HG03045 (cell line): ENCODE measurements at regions not wholly inside any gene's neighbourhood (a gene's known extent, or its start where the extent isn't known, plus 50 kb on each side); places are given as distances from the start of the nearest gene placed in this dataset.

Experiments used
- ATAC-seq: cut with Tn5 transposase; IDR thresholded peaks from one replicate; pipeline ENCODE4 v1.9.1; 2021; ENCODE audit warnings: mild to moderate bottlenecking, moderate library complexity; ENCODE audit not compliant: unreplicated experiment

GRCh38 chr6:102562713-102563112 lies 1169.2 kb downstream of the GRIK2 start:
- ATAC-seq, result no peak

GRCh38 chr6:102553214-102553613 lies 1159.7 kb downstream of the GRIK2 start:
- no peak for ATAC-seq

GRCh38 chr6:102549221-102549874 lies 1155.8 kb downstream of the GRIK2 start:
- ATAC-seq, result no peak

GRCh38 chr6:102525336-102525735 lies 1131.8 kb downstream of the GRIK2 start:
- ATAC-seq, result no peak

GRCh38 chr6:102520966-102521365 lies 1127.5 kb downstream of the GRIK2 start:
- no peak for ATAC-seq

- ATAC-seq, result no peak
Observed at GRCh38 chr6:102517506-102517905, 1124.0 kb downstream of the GRIK2 start.

- ATAC-seq, result no peak
Observed at GRCh38 chr6:102501615-102502014, 1108.1 kb downstream of the GRIK2 start.

GRCh38 chr6:102494808-102495207 lies 1101.3 kb downstream of the GRIK2 start:
- ATAC-seq, result no peak

GRCh38 chr6:102493485-102493884 lies 1100.0 kb downstream of the GRIK2 start:
- ATAC-seq, result no peak

- no peak for ATAC-seq
Observed at GRCh38 chr6:102488729-102489128, 1095.2 kb downstream of the GRIK2 start.

- no peak for ATAC-seq
Observed at GRCh38 chr6:102485480-102485879, 1092.0 kb downstream of the GRIK2 start.

GRCh38 chr6:102474041-102474807 lies 1080.7 kb downstream of the GRIK2 start:
- ATAC-seq, result no peak

- ATAC-seq, result no peak
Observed at GRCh38 chr6:102458990-102459389, 1065.5 kb downstream of the GRIK2 start.

GRCh38 chr6:102438171-102438570 lies 1044.7 kb downstream of the GRIK2 start:
- ATAC-seq, result no peak

- ATAC-seq, result no peak
Observed at GRCh38 chr6:102417368-102417998, 1024.0 kb downstream of the GRIK2 start.

- ATAC-seq, result no peak
Observed at GRCh38 chr6:102415891-102416290, 1022.4 kb downstream of the GRIK2 start.

- no peak for ATAC-seq
Observed at GRCh38 chr6:102411796-102412195, 1018.3 kb downstream of the GRIK2 start.

- no peak for ATAC-seq
Observed at GRCh38 chr6:102407886-102408741, 1014.6 kb downstream of the GRIK2 start.

- no peak for ATAC-seq
Observed at GRCh38 chr6:102405860-102406259, 1012.4 kb downstream of the GRIK2 start.

- no peak for ATAC-seq
Observed at GRCh38 chr6:102402635-102403329, 1009.3 kb downstream of the GRIK2 start.
